OCI-LY1 (cell line): ENCODE measurements at regions not wholly inside any gene's neighbourhood (a gene's known extent, or its start where the extent isn't known, plus 50 kb on each side); places are given as distances from the start of the nearest gene placed in this dataset.

ENCODE experiments used
- CTCF ChIP-seq: fragments of 200-600 bp; sonication (generic), shearing (Covaris generic); IDR thresholded peaks from 2 replicates; pipeline ENCODE4 v1.5.1; 2017; ENCODE audit warnings: mild to moderate bottlenecking, antibody characterized with exemption, low read length, moderate library complexity, mixed read lengths
- EZH2 ChIP-seq: fragments of 200-600 bp; sonication (generic), shearing (Covaris generic); IDR thresholded peaks from 2 replicates; pipeline ENCODE4 v1.8.0; 2017; ENCODE audit warnings: borderline replicate concordance, mixed run types, mild to moderate bottlenecking, antibody characterized with exemption, low read length, moderate library complexity, mixed read lengths

- TF ChIP-seq CTCF (no peak), EZH2 (no peak)
Observed at GRCh38 chr20:11431621-11432020, 486.1 kb upstream of the BTBD3 start.
